ENCODE measurements at regions not wholly inside any gene's neighbourhood (a gene's known extent, or its start where the extent isn't known, plus 50 kb on each side); places are given as distances from the start of the nearest gene placed in this dataset.

DNA sequence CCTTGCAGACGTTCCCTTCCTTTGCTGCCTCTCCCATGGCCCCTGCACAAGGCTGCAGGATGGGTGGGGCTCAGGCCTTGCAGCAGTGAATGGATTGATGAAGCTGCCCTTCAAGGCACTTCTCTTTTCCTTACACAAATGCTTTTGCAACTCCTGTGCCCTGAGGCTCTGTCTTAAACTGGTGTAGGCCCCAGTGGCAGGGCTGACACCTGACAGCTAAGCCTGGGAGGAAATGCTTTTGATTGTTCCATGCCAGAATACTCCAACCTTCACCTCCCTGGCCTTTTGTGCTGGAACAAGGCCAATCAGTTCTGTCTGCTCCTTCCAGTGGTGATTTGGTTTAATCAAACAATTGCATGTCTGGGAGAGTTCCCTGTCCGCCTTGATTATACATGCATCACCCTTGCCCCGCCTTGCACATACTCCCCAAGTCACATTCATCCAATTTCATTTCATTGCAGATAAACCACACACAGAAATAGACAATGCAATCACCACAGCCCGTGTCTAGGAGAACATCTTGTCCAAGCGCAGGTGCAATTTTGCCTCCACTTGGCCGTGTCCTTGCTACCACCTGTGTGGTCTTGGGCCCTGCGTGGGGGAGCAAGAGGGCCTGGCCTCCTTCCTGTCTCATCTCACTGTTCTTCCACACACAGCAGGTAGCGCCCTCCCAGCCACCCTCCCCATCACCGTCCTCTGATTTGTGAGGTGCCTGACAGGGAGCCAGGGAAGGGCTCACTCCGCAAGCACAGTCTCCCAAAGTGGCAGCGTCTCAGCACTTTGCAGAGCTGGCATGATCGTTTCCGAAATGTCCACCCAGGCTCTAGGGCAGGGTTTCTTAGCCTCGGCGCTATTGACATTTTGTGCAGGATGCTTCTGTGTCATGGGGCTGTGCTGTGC, 120.4 kb downstream of the CDH26 start:
- Histone ChIP-seq H3K4me1 (ENCODE audit: control insufficient read depth in 5 of 5, insufficient read depth in 5 of 5, low read length in 5 of 5) (peaks cover 0 to 7% (median 4%) of the 10 kb centered on the region in 5 donors), H3K4me3 (no peak overlapping the region), H3K9me3 (ENCODE audit: control insufficient read depth in 4 of 4, insufficient read depth in 3 of 4, low read length in 3 of 4) (no peaks in the 10 kb centered on the region), H3K36me3 (ENCODE audit: control insufficient read depth in 4 of 4, insufficient read depth in 4 of 4, low read length in 4 of 4) (no peaks in the 10 kb centered on the region), H3K27ac (ENCODE audit: low read depth in 1 of 2, low read length in 1 of 2) (no peak overlapping the region), H3K27me3 (ENCODE audit: control insufficient read depth in 3 of 3, insufficient read depth in 3 of 3, low read length in 2 of 3) (no peaks in the 10 kb centered on the region), H3K9ac (ENCODE audit: insufficient read depth in 1 of 2, low read length in 2 of 2) (no peak overlapping the region)
- no peak for DNase-seq
- no peak for ATAC-seq (ENCODE audit: insufficient read depth, low FRiP score)
- TF ChIP-seq, protein P1, sequence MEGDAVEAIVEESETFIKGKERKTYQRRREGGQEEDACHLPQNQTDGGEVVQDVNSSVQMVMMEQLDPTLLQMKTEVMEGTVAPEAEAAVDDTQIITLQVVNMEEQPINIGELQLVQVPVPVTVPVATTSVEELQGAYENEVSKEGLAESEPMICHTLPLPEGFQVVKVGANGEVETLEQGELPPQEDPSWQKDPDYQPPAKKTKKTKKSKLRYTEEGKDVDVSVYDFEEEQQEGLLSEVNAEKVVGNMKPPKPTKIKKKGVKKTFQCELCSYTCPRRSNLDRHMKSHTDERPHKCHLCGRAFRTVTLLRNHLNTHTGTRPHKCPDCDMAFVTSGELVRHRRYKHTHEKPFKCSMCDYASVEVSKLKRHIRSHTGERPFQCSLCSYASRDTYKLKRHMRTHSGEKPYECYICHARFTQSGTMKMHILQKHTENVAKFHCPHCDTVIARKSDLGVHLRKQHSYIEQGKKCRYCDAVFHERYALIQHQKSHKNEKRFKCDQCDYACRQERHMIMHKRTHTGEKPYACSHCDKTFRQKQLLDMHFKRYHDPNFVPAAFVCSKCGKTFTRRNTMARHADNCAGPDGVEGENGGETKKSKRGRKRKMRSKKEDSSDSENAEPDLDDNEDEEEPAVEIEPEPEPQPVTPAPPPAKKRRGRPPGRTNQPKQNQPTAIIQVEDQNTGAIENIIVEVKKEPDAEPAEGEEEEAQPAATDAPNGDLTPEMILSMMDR (IDR thresholded peaks at IDR 0.05; ENCODE audit: control extremely low read depth, extremely low read depth): no peak
- 78 to 84% methylated on average over 15 of the region's 15 CpGs for WGBS, 2 donors

GRCh38 chr20:60080401-60080800, 122.2 kb downstream of the CDH26 start:
- Histone ChIP-seq H3K36me3 (ENCODE audit: control insufficient read depth in 4 of 4, insufficient read depth in 4 of 4, low read length in 4 of 4) (no peaks in the 10 kb centered on the region), H3K9me3 (ENCODE audit: control insufficient read depth in 4 of 4, insufficient read depth in 3 of 4, low read length in 3 of 4) (no peaks in the 10 kb centered on the region), H3K4me3 (no peak overlapping the region), H3K27ac (ENCODE audit: low read depth in 1 of 2, low read length in 1 of 2) (no peak overlapping the region), H3K4me1 (ENCODE audit: control insufficient read depth in 5 of 5, insufficient read depth in 5 of 5, low read length in 5 of 5) (peaks cover 0 to 7% (median 4%) of the 10 kb centered on the region in 5 donors), H3K9ac (ENCODE audit: insufficient read depth in 1 of 2, low read length in 2 of 2) (no peak overlapping the region), H3K27me3 (ENCODE audit: control insufficient read depth in 3 of 3, insufficient read depth in 3 of 3, low read length in 2 of 3) (no peaks in the 10 kb centered on the region)
- WGBS, 2 donors: 88 to 89% methylated on average over 7 of the region's 7 CpGs
- TF ChIP-seq, protein P1 (IDR thresholded peaks at IDR 0.05; ENCODE audit: control extremely low read depth, extremely low read depth): no peak
- ATAC-seq (ENCODE audit: insufficient read depth, low FRiP score): no peak
- DNase-seq: no peak

- DNase-seq: no peak
- 89 to 93% methylated on average over 9 of the region's 9 CpGs for WGBS, 2 donors
- Histone ChIP-seq H3K4me1 (ENCODE audit: control insufficient read depth in 5 of 5, insufficient read depth in 5 of 5, low read length in 5 of 5) (peaks cover 0 to 18% (median 4%) of the 10 kb centered on the region in 5 donors), H3K9me3 (ENCODE audit: control insufficient read depth in 4 of 4, insufficient read depth in 3 of 4, low read length in 3 of 4) (peaks cover 0 to 3% (median 0%) of the 10 kb centered on the region in 4 donors), H3K9ac (ENCODE audit: insufficient read depth in 1 of 2, low read length in 2 of 2) (no peak overlapping the region), H3K27ac (ENCODE audit: low read depth in 1 of 2, low read length in 1 of 2) (no peak overlapping the region), H3K36me3 (ENCODE audit: control insufficient read depth in 4 of 4, insufficient read depth in 4 of 4, low read length in 4 of 4) (no peaks in the 10 kb centered on the region), H3K4me3 (no peak overlapping the region), H3K27me3 (ENCODE audit: control insufficient read depth in 3 of 3, insufficient read depth in 3 of 3, low read length in 2 of 3) (peaks cover 4 to 13% (median 6%) of the 10 kb centered on the region in 3 donors)
- TF ChIP-seq, protein P1 (IDR thresholded peaks at IDR 0.05; ENCODE audit: control extremely low read depth, extremely low read depth): no peak
- ATAC-seq (ENCODE audit: insufficient read depth, low FRiP score): no peak
Measured at GRCh38 chr20:60085551-60086132, 127.4 kb downstream of the CDH26 start.

Measured in lung (tissue), 11 donors.